Esophagus (tissue), 2 donors: ENCODE measurements at regions not wholly inside any gene's neighbourhood (a gene's known extent, or its start where the extent isn't known, plus 50 kb on each side); places are given as distances from the start of the nearest gene placed in this dataset.

Experiments used
- H3K27ac ChIP-seq, 2 donors: one replicate each; pipeline ENCODE4 v1.5.1; 2013; ENCODE audit warnings: low read depth in 2 of 2, mild to moderate bottlenecking in 2 of 2, inconsistent platforms in 1 of 2, low read length in 1 of 2, moderate library complexity in 1 of 2
- H3K27me3 ChIP-seq, 2 donors: one replicate each; pipeline ENCODE4 v1.6.1; 2013; ENCODE audit warnings: low read length in 2 of 2, control low read depth in 1 of 2, mild to moderate bottlenecking in 1 of 2; ENCODE audit not compliant: insufficient read depth in 2 of 2, control insufficient read depth in 1 of 2
- H3K36me3 ChIP-seq, 2 donors: one replicate each; pipeline ENCODE4 v1.6.1; 2013; ENCODE audit warnings: low read length in 1 of 2; ENCODE audit not compliant: control insufficient read depth in 2 of 2, insufficient read depth in 2 of 2
- H3K4me1 ChIP-seq, 2 donors: one replicate each; pipeline ENCODE4 v1.6.1; 2013; ENCODE audit warnings: low read length in 1 of 2; ENCODE audit not compliant: control insufficient read depth in 2 of 2, insufficient read depth in 2 of 2
- H3K4me3 ChIP-seq, 2 donors: one replicate each; pipeline ENCODE4 v1.5.1; 2013; ENCODE audit warnings: low read length in 2 of 2, mild to moderate bottlenecking in 2 of 2, low read depth in 1 of 2, moderate library complexity in 1 of 2
- H3K9me3 ChIP-seq, 2 donors: one replicate each; pipeline ENCODE4 v1.6.1; 2013; ENCODE audit warnings: mild to moderate bottlenecking in 2 of 2, low read depth in 1 of 2, low read length in 1 of 2, moderate library complexity in 1 of 2; ENCODE audit not compliant: control insufficient read depth in 2 of 2, insufficient read depth in 1 of 2
- WGBS, 2 donors: extraction: QIAGEN DNeasy Blood & Tissue Kit; methylation state at CpG; one replicate each; pipeline ENCODE4 v1.1.7; 2013; 5-methylcytosine and 5-hydroxymethylcytosine counted together
- donor health status: healthy with polysubstance abuse.
- donor health status: Bipolar disorder and iron deficiency.

DNA sequence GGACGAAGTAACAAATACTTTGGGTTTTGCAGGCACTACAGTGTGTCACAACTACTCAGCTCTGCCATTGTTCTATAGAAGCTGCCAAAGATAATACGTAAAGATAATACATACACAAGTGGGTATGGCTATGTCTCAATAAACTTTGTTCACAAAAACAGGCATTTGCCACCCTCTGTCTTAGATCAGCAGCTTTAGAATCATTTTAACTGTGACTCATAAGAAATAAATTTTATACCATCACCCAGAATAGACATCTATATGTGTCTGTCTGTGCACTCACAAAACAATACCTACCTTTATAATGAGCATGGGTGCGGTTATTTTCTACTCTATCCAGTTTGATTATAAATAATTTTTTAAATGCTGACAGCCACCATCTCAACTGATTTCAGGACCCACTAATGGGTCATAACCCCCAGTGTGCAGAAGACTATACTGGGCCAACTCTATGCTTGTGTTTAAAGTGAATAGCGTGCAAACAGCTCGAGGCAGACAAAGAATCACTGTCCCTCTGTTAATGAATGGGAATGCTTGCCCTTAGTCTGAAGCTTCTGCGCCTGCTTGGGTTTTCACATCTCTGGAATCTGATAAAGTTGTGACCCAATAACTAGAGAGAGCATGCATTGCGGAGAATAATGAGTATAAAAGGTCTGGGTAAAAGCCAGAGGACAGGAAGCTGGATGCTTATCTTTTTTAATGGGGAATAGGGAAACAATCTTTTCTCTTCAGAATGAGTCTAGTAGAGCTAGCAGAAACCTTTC is 216.2 kb downstream of the PLPP3 start:
- no peaks in the 10 kb centered on the region for H3K4me1 ChIP-seq
- no peak overlapping the region for H3K4me3 ChIP-seq
- H3K27me3 ChIP-seq: no peaks in the 10 kb centered on the region
- 85 to 87% methylated on average over 7 of the region's 7 CpGs for WGBS, 2 donors
- H3K27ac ChIP-seq: no peak overlapping the region
- H3K9me3 ChIP-seq: peaks cover 0 to 2% of the 10 kb centered on the region in 2 donors
- H3K36me3 ChIP-seq: no peaks in the 10 kb centered on the region

DNA sequence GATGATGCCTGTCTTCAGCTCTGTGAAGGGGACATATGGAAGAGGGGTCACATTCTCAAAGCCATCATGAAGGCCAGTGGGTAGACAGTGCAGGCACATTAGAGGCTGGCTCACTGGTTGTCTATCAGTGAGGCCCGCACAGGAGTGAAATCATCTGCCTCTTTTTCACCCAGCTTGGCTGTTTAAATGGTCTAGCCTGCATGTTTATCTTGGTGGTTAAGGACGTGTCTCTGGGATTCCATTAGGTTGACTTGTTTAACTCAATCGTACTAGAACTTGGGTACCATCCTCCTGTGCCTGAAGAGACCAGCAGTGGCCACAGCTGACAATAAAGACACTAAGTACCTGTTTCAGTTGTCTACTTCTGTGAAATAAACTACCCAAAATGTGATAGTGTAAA is 219.3 kb downstream of the PLPP3 start:
- Histone ChIP-seq H3K27me3 (no peaks in the 10 kb centered on the region), H3K36me3 (no peaks in the 10 kb centered on the region), H3K27ac (no peak overlapping the region), H3K4me3 (no peak overlapping the region), H3K9me3 (peaks cover 0 to 2% of the 10 kb centered on the region in 2 donors), H3K4me1 (no peaks in the 10 kb centered on the region)
- WGBS, 2 donors: 85 to 90% methylated on average over 3 of the region's 3 CpGs

DNA sequence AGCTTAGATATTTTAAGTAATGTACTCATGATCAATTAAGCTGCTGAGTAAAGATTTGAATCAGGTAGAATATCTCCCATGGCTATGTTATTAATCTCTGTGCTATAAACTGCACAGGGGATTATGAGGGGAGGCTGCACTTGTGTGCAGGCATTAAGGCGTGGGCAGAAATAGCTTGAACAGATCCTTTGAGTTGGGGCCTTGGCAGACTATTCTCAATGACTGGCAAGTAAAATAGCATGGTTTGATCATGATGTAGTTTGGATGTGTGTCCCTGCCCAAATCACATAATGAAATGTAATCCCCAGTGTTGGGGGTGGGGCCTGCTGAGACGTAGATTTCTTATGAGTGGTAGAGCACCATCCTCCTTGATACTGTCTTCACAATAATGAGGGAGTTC is 220.3 kb downstream of the PLPP3 start:
- no peak overlapping the region for H3K27ac ChIP-seq
- H3K9me3 ChIP-seq: peaks cover 0 to 2% of the 10 kb centered on the region in 2 donors
- no peaks in the 10 kb centered on the region for H3K27me3 ChIP-seq
- 61 to 75% methylated on average over 2 of the region's 2 CpGs for WGBS, 2 donors
- H3K4me3 ChIP-seq: no peak overlapping the region
- H3K4me1 ChIP-seq: no peaks in the 10 kb centered on the region
- H3K36me3 ChIP-seq: no peaks in the 10 kb centered on the region

DNA sequence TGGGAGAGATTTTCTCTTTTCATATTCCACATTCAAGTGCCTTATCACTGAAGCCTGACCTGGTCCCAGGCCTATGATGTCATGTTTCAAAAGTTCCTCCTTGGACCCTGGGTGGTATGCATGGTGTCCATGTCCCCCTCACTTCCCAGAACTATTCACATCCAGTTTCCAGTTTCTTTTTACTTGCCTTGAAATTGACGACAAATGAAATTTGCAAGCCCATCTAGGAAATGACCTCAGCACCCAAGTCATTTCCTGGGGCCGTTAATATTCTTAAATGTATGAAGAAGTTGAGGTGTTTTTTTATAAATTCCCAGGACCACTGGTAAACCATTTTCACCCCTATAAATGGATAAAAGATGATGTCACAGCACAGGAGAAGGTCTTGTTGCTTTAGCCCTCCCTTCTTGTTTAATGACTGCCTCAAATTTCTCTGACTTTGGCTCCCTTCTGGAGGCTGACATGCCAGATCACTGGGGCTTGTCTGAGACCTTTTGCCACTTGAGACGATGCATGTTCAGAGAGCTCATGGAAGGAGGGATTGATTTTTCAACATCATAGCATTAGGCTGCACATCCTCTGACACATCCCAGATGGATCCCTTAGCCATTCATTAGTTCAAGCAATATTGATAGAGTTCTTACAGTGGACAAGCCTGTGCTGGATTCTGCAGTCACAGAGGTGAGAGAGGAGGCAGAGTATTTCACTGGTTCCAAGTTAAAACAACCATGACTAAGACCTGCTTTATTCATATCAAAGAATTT is 221.3 kb downstream of the PLPP3 start:
- no peaks in the 10 kb centered on the region for H3K4me1 ChIP-seq
- no peak overlapping the region for H3K4me3 ChIP-seq
- H3K27ac ChIP-seq: no peak overlapping the region
- no peaks in the 10 kb centered on the region for H3K36me3 ChIP-seq
- H3K9me3 ChIP-seq: peaks cover 0 to 2% of the 10 kb centered on the region in 2 donors
- H3K27me3 ChIP-seq: no peaks in the 10 kb centered on the region
- 59 to 70% methylated on average over 3 of the region's 3 CpGs for WGBS, 2 donors

DNA sequence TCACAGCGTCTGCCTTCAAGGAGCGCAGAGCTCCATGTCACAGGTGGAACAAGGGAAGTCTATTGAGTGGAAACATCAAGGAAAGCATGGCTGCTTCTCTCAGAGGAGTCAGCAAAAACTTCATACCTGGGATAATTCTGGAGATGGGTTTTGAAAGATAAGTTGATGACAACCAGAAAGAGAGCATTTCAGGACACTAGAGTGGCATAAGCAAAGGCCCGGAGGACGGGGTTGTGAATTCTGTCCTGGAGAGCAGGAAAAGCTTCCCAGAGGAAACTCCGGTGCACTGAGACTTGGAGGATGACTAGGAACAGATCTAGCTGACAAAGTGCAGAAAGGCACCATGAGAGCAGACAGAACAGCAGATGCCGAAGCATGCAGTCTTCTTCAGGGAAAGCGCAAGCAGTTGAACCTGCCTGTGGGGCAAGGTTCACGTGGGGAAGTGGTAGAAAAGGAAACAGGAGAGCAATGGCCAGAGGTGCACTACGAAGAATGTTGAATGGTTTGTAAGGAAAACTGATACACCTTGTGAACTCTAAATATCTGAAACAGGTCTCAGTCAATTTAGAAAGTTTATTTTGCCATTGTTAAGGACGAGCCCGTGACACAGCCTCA is 222.9 kb downstream of the PLPP3 start:
- H3K27me3 ChIP-seq: no peaks in the 10 kb centered on the region
- H3K9me3 ChIP-seq: peaks cover 0 to 2% of the 10 kb centered on the region in 2 donors
- H3K36me3 ChIP-seq: no peaks in the 10 kb centered on the region
- WGBS, 2 donors: 95% methylated on average over 11 of the region's 11 CpGs
- H3K4me1 ChIP-seq: no peaks in the 10 kb centered on the region
- H3K4me3 ChIP-seq: no peak overlapping the region
- H3K27ac ChIP-seq: no peak overlapping the region

DNA sequence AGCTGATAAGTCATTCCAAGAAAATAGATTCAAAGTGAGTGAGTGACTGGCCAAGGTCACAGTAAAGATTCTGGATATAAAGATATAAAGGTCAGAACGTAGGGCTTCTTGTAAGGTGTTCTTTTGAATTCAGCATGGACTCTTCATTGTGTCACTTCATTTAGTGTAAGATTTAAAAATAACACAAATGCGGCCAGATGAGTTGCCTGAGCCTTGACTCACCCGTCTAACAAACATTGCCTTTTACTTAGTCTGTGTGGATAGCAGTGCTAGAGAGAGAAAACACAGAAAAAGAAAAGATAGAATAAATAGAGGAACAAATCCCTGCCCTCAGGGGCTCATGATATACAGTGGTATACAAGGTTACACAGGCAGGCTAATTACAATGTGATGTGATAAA is 223.4 kb downstream of the PLPP3 start:
- H3K9me3 ChIP-seq: peaks cover 0 to 2% of the 10 kb centered on the region in 2 donors
- no peak overlapping the region for H3K4me3 ChIP-seq
- H3K36me3 ChIP-seq: no peaks in the 10 kb centered on the region
- H3K27ac ChIP-seq: no peak overlapping the region
- H3K27me3 ChIP-seq: no peaks in the 10 kb centered on the region
- no peaks in the 10 kb centered on the region for H3K4me1 ChIP-seq
- 63 to 72% methylated on average over 3 of the region's 3 CpGs for WGBS, 2 donors

DNA sequence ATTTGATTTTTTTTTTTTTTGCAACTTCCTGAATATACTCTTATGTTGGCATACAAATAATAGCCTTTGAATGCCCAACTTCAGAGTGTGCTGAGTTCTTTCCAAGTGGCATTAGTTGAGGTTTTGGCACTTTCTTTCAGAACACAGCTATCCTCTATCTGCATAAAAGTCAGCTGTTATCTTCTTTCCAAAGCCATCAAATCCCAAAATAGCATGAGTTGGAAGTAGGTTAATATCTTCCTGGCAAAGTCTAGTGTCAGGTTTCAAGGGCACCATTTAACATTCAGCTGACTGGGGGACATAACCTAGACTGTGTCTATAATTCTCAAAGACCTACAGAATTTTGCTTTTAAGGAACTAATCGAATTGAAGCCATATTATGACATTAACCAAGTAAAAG is 223.9 kb downstream of the PLPP3 start:
- Histone ChIP-seq H3K27me3 (no peaks in the 10 kb centered on the region), H3K27ac (no peak overlapping the region), H3K4me1 (no peaks in the 10 kb centered on the region), H3K36me3 (no peaks in the 10 kb centered on the region), H3K4me3 (no peak overlapping the region), H3K9me3 (peaks cover 0 to under 1% of the 10 kb centered on the region in 2 donors)
- WGBS, 2 donors: 59 to 66% methylated on average over 1 of the region's 1 CpG

DNA sequence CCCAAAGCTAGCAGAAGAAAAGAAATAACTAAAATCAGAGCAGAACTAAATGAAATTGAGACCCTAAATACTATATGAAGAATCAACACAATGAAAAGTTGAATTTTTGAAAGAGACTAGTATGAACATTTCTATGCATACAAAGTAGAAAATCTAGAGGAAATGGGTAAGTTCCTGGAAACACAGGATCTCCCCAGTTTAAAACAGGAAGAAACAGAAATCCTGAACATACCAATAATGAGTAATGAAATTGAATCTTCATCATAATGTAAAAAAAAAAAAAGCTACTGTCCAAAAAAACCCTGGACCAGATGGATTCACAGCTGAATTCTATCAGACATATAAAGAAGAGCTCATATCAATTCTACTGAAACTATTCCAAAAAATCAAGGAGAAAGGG is 233.5 kb downstream of the PLPP3 start:
- H3K4me1 ChIP-seq: no peaks in the 10 kb centered on the region
- H3K9me3 ChIP-seq: peaks cover 0 to 3% of the 10 kb centered on the region in 2 donors
- H3K27me3 ChIP-seq: no peaks in the 10 kb centered on the region
- H3K27ac ChIP-seq: no peak overlapping the region
- H3K36me3 ChIP-seq: no peaks in the 10 kb centered on the region
- no peak overlapping the region for H3K4me3 ChIP-seq

DNA sequence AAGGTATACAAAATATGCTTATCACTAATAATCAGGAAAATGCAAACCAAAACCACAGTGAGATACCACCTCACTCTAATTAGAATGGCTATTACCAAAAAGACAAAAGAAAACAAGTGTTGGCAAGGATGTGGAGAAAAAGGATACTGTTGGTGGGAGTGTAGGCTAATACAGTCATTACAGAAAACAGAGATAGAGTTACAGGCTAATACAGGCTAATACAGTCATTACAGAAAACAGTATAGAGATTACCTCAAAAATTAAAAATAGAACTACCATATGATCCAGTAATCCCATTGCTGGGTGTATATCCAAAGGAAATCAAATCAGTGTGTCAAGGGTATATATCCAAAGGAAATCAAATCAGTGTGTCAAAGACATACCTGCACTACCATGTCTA is 238.4 kb downstream of the PLPP3 start:
- no peaks in the 10 kb centered on the region for H3K36me3 ChIP-seq
- H3K9me3 ChIP-seq: peaks cover 0 to 7% of the 10 kb centered on the region in 2 donors
- H3K4me1 ChIP-seq: no peaks in the 10 kb centered on the region
- H3K4me3 ChIP-seq: no peak overlapping the region
- no peak overlapping the region for H3K27ac ChIP-seq
- H3K27me3 ChIP-seq: no peaks in the 10 kb centered on the region
